C4-2B (cell line): ENCODE measurements at regions not wholly inside any gene's neighbourhood (a gene's known extent, or its start where the extent isn't known, plus 50 kb on each side); places are given as distances from the start of the nearest gene placed in this dataset.

ENCODE experiments used
- H3K27ac ChIP-seq: fragments of 450-650 bp; 2 replicates; pipeline ENCODE4 v1.5.1; 2017
- ZFX ChIP-seq: fragments of 450-650 bp; IDR thresholded peaks from 2 replicates; pipeline ENCODE4 v1.6.1; 2017
- TF ChIP-seq, protein P1 (sequence below): fragments of 450-650 bp; conservative IDR thresholded peaks from 2 replicates; pipeline ENCODE4 v1.5.1; 2017; ENCODE audit warnings: mild to moderate bottlenecking

DNA sequence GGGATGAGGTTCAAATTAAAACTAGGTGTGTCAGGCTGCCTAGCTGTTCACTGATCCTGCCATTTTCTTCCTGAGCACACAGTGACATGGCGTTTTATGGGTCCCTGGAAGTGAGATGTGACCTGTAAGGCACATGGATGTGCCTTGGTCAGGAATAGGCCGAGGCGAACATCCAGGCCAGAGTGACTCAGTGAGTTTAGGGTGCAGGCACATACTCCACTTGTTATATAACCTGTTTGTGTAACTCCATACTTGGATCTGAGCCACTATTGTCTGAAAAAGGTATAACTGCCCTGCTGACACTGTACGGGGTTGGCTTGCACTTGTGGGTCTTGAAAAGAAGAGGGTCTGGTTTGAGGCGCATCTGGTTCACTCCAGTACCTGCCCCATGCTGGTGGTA lies 150.1 kb upstream of the ADAMTS16 start:
- no peak overlapping the region for H3K27ac ChIP-seq
- TF ChIP-seq, protein P1, sequence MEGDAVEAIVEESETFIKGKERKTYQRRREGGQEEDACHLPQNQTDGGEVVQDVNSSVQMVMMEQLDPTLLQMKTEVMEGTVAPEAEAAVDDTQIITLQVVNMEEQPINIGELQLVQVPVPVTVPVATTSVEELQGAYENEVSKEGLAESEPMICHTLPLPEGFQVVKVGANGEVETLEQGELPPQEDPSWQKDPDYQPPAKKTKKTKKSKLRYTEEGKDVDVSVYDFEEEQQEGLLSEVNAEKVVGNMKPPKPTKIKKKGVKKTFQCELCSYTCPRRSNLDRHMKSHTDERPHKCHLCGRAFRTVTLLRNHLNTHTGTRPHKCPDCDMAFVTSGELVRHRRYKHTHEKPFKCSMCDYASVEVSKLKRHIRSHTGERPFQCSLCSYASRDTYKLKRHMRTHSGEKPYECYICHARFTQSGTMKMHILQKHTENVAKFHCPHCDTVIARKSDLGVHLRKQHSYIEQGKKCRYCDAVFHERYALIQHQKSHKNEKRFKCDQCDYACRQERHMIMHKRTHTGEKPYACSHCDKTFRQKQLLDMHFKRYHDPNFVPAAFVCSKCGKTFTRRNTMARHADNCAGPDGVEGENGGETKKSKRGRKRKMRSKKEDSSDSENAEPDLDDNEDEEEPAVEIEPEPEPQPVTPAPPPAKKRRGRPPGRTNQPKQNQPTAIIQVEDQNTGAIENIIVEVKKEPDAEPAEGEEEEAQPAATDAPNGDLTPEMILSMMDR = no peak
- TF ChIP-seq ZFX = no peak

DNA sequence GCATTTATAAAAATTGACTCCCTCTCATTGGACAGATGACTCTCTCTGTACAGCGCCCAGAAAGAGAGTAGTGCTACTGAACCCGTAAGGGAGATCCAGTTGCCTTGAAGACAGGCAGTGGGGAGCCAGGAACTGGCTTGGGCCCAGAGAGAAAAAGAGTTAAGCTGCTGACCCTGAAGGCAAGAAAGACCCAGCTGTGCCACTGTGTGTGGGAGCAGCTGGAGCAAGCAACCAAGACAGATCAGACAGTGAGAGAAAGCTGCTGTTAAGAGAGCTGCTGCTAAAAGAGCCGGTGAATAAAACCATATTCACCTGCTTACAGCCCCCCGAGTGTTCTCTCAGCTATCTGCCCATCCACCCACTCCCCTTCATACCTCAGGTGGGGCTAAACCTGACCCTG lies 149.7 kb upstream of the ADAMTS16 start:
- no peak overlapping the region for H3K27ac ChIP-seq
- no peak for TF ChIP-seq ZFX
- TF ChIP-seq, protein P1 = no peak

DNA sequence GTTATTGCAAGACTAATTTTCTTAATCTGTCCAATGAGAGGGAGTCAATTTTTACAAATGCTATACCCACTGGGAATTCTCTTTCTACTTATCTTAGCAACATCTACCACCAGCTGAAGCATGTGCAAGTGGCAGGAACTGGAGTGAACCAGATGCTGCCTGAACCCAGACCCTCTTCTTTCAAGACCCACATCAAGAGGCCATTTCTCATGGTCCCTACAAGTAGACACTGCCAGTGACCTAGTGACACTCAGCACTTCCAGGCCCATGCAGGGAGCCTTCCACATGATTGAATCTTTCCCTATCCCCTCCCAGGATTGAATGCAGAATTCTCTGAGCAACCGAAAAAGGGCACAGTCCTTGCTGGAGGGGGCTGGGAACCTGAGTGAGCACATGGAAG lies 148.2 kb upstream of the ADAMTS16 start:
- H3K27ac ChIP-seq = no peak overlapping the region
- TF ChIP-seq, protein P1 = no peak
- TF ChIP-seq ZFX = no peak

DNA sequence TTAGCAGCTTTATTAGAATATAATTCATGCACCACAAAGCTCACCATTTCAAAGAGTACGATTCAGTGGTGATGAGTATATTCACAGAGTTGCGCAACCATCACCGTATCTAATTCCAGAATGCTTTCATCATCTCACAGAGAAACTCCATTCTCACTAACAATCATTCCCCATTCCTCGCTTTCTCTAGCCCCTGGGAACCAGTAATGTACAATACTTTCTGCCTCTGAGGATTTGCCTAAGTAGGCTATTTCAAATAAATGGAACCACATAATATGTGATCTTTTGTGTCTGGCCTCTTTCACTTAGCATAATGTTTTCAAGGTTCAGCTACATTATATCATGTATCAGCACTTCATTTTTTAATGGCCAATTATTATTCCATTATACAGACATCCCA lies 145.1 kb upstream of the ADAMTS16 start:
- TF ChIP-seq, protein P1 = no peak
- TF ChIP-seq ZFX = no peak
- no peak overlapping the region for H3K27ac ChIP-seq

DNA sequence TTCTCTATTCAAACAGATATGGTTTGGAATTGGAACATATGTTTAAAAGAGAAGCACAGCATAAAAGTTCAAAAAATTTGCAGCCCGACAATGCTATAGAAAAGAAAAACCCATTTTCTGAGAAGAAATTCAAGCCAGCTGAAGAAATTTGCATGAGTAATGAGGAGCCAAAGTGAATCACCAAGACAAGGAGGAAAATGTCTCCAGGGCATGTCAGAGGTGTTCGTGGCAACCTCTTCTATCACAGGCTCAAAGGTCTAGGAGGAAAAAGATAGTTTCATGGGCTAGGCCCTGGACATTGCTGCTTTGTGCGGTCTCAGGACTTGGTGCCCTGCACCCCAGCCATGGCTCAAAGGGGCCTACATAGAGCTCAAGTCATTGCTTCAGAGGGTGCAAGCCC lies 134.8 kb upstream of the ADAMTS16 start:
- H3K27ac ChIP-seq = no peak overlapping the region
- no peak for TF ChIP-seq ZFX

DNA sequence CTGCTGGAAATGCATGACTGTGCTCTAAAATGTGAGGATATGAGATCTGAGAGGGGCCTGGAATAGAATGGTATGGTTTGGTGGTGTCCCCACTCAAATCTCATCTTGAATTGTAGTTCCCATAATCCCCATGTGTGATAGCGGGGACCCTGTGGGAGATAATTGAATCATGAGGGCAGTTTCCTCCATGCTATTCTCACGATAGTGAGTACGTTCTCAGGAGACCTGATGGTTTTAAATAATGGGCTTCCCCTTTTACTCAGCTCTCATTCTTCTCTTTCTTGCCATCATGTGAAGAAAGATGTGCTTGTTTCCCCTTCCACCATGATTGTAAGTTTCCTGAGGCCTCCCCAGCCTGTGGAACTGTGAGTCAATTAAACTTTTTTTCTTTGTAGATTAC lies 133.6 kb upstream of the ADAMTS16 start:
- no peak overlapping the region for H3K27ac ChIP-seq
- no peak for TF ChIP-seq ZFX
- TF ChIP-seq, protein P1 = no peak

DNA sequence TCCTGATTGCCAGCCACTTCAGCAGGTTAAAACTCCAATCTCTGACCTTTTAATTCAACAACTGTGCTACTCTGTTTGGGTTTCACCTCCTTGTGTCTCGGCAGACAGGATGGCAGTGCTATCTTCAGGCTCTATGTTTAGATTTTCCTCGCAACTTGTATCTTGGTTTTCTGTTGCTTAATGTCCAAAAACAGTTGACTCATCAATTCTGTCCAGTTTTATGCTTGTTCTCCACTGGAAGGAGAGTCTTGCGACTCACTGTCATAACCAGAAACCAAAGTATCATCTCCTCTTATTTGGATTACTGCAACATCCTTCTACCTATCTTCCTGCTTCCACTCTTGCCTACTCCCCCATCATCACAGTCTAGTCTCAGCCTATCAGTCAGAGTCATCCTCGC lies 130.9 kb upstream of the ADAMTS16 start:
- TF ChIP-seq, protein P1 = no peak
- no peak for TF ChIP-seq ZFX

DNA sequence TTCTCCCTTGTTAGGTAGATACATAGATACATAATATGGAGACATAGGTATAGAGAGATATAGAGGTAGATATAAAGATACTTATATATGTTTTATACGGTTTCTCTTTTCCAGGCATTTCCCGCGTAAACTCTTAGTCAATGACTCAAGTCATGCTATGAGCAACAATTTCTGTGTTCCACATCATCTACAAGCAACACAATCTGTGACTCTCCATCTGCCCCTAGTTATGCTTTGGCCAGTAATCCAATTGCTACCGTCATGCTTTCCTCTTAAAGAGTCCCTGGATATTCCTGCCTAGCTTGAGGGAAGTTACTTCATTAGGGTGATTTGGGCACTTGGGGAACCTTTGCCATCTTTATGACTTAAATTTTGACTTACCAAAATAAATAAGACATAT lies 129.0 kb upstream of the ADAMTS16 start:
- no peak for TF ChIP-seq ZFX

More for the DNA sequence above, 130.9 kb upstream of the ADAMTS16 start:
- H3K27ac ChIP-seq = no peak overlapping the region

More for the DNA sequence above, 129.0 kb upstream of the ADAMTS16 start:
- H3K27ac ChIP-seq = no peak overlapping the region
